ENCODE measurements at regions not wholly inside any gene's neighbourhood (a gene's known extent, or its start where the extent isn't known, plus 50 kb on each side); places are given as distances from the start of the nearest gene placed in this dataset.

- no TSS peak for BruUV-seq (replicated peaks)
- no peak for TF ChIP-seq EZH2 (IDR thresholded peaks at IDR 0.05; ENCODE audit: low read depth)
- TF ChIP-seq, protein P1, sequence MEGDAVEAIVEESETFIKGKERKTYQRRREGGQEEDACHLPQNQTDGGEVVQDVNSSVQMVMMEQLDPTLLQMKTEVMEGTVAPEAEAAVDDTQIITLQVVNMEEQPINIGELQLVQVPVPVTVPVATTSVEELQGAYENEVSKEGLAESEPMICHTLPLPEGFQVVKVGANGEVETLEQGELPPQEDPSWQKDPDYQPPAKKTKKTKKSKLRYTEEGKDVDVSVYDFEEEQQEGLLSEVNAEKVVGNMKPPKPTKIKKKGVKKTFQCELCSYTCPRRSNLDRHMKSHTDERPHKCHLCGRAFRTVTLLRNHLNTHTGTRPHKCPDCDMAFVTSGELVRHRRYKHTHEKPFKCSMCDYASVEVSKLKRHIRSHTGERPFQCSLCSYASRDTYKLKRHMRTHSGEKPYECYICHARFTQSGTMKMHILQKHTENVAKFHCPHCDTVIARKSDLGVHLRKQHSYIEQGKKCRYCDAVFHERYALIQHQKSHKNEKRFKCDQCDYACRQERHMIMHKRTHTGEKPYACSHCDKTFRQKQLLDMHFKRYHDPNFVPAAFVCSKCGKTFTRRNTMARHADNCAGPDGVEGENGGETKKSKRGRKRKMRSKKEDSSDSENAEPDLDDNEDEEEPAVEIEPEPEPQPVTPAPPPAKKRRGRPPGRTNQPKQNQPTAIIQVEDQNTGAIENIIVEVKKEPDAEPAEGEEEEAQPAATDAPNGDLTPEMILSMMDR (conservative IDR thresholded peaks at IDR 0.05), result no peak
- H3K36me3 ChIP-seq (ENCODE audit: low read depth), result no peaks in the 10 kb centered on the region
- H3K9me2 ChIP-seq (ENCODE audit: insufficient read depth), result no peaks in the 10 kb centered on the region
- no peak overlapping the region for H3K4me3 ChIP-seq
- no peaks in the 10 kb centered on the region for H4K20me1 ChIP-seq (ENCODE audit: insufficient read depth)
- DNase-seq, result no peak
- intact Hi-C loops (cut with micrococcal nuclease; ENCODE audit: unreplicated experiment), result no loop called here
- H3K79me2 ChIP-seq (ENCODE audit: low read depth), result no peaks in the 10 kb centered on the region
- H3K27me3 ChIP-seq (ENCODE audit: insufficient read depth, low read depth), result no peaks in the 10 kb centered on the region
- CTCF ChIA-PET, result no interaction called here
- H3K4me2 ChIP-seq, result no peak overlapping the region
- no peaks in the 10 kb centered on the region for H3K4me1 ChIP-seq (replicated peaks; ENCODE audit: insufficient read depth)
- POLR2A ChIA-PET (ENCODE audit: unreplicated experiment), result no interaction called here
- no peak overlapping the region for H2AFZ ChIP-seq
- H3K27ac ChIP-seq, result no peak overlapping the region
- no peaks in the 10 kb centered on the region for H3F3A ChIP-seq (ENCODE audit: insufficient read depth, low read depth)
- H3K9me3 ChIP-seq (ENCODE audit: insufficient read depth, low read depth), result no peaks in the 10 kb centered on the region
Observed at GRCh38 chr4:27184508-27185155, 324.0 kb downstream of the STIM2 start.

- H3K4me3 ChIP-seq, result no peak overlapping the region
- ChIA-PET CTCF (no interaction called here), POLR2A (ENCODE audit: unreplicated experiment) (no interaction called here)
- H3K27ac ChIP-seq, result no peak overlapping the region
- DNase-seq, result no peak
- no peaks in the 10 kb centered on the region for H4K20me1 ChIP-seq (ENCODE audit: insufficient read depth)
- H3K27me3 ChIP-seq (ENCODE audit: insufficient read depth, low read depth), result no peaks in the 10 kb centered on the region
- H3K36me3 ChIP-seq (ENCODE audit: low read depth), result no peaks in the 10 kb centered on the region
- H2AFZ ChIP-seq, result no peak overlapping the region
- H3K9me3 ChIP-seq (ENCODE audit: insufficient read depth, low read depth), result no peaks in the 10 kb centered on the region
- H3K9me2 ChIP-seq (ENCODE audit: insufficient read depth), result no peaks in the 10 kb centered on the region
- no peak for TF ChIP-seq EZH2 (IDR thresholded peaks at IDR 0.05; ENCODE audit: low read depth)
- TF ChIP-seq, protein P1 (conservative IDR thresholded peaks at IDR 0.05), result no peak
- H3K4me1 ChIP-seq (replicated peaks; ENCODE audit: insufficient read depth), result no peaks in the 10 kb centered on the region
- no peaks in the 10 kb centered on the region for H3F3A ChIP-seq (ENCODE audit: insufficient read depth, low read depth)
- intact Hi-C loops (cut with micrococcal nuclease; ENCODE audit: unreplicated experiment), result no loop called here
- H3K4me2 ChIP-seq, result no peak overlapping the region
- no TSS peak for BruUV-seq (replicated peaks)
- no peaks in the 10 kb centered on the region for H3K79me2 ChIP-seq (ENCODE audit: low read depth)
Observed at GRCh38 chr4:27186710-27187109, 326.1 kb downstream of the STIM2 start.

DNA sequence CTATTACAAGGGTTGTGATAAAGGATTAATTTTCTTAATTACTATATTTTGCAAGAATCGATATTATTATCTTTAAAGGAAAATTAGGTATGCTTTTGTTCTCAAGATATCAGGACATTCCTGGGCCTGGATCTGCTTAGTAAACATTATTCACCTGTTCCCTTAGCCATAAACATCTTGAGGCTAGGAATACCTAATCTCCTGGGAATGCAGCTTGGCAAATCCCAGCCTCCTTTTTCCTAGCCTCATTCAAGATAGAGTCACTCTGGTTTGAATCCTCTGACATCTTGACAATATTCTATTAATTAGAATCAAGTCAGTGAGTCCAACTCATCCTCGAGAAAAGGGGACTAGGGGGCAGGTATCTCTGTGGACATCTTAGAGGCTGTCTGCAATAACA lies 327.1 kb downstream of the STIM2 start:
- no peaks in the 10 kb centered on the region for H3K4me1 ChIP-seq (replicated peaks; ENCODE audit: insufficient read depth)
- H4K20me1 ChIP-seq (ENCODE audit: insufficient read depth), result no peaks in the 10 kb centered on the region
- H3K9me3 ChIP-seq (ENCODE audit: insufficient read depth, low read depth), result no peaks in the 10 kb centered on the region
- H3K36me3 ChIP-seq (ENCODE audit: low read depth), result no peaks in the 10 kb centered on the region
- no TSS peak for BruUV-seq (replicated peaks)
- no peaks in the 10 kb centered on the region for H3K9me2 ChIP-seq (ENCODE audit: insufficient read depth)
- no peaks in the 10 kb centered on the region for H3K79me2 ChIP-seq (ENCODE audit: low read depth)
- no peak for TF ChIP-seq EZH2 (IDR thresholded peaks at IDR 0.05; ENCODE audit: low read depth)
- TF ChIP-seq, protein P1 (conservative IDR thresholded peaks at IDR 0.05), result no peak
- ChIA-PET CTCF (no interaction called here), POLR2A (ENCODE audit: unreplicated experiment) (no interaction called here)
- no peak overlapping the region for H3K4me3 ChIP-seq
- H2AFZ ChIP-seq, result no peak overlapping the region
- H3F3A ChIP-seq (ENCODE audit: insufficient read depth, low read depth), result no peaks in the 10 kb centered on the region
- H3K4me2 ChIP-seq, result no peak overlapping the region
- H3K27ac ChIP-seq, result no peak overlapping the region
- no peak for DNase-seq
- intact Hi-C loops (cut with micrococcal nuclease; ENCODE audit: unreplicated experiment), result no loop called here
- no peaks in the 10 kb centered on the region for H3K27me3 ChIP-seq (ENCODE audit: insufficient read depth, low read depth)
